RWPE2 (cell line): ENCODE measurements at regions not wholly inside any gene's neighbourhood (a gene's known extent, or its start where the extent isn't known, plus 50 kb on each side); places are given as distances from the start of the nearest gene placed in this dataset.

Experiments used
- ATAC-seq: fragments of 200-7000 bp; cut with Tn5 transposase; 3 replicates; pipeline ENCODE4 v1.9.1; 2021; ENCODE audit warnings: low read depth
- DNase-seq: peaks from one replicate; pipeline ENCODE4 v3.0.0-alpha.2; 2020; ENCODE audit warnings: low spot score
- H3K27ac ChIP-seq: fragments of 450-650 bp; 2 replicates; pipeline ENCODE4 v1.5.1; 2017; ENCODE audit warnings: mild to moderate bottlenecking; ENCODE audit not compliant: poor library complexity, severe bottlenecking
- H3K27me3 ChIP-seq: fragments of 250-450 bp; sonication (Bioruptor Pico); 2 replicates; pipeline ENCODE4 v1.5.1; 2021; ENCODE audit warnings: mild to moderate bottlenecking, moderate library complexity; ENCODE audit not compliant: insufficient read depth, poor library complexity, severe bottlenecking
- H3K36me3 ChIP-seq: fragments of 250-450 bp; sonication (Bioruptor Pico); 2 replicates; pipeline ENCODE4 v1.5.1; 2020; ENCODE audit warnings: low read depth, mild to moderate bottlenecking, moderate library complexity
- H3K4me1 ChIP-seq: fragments of 250-450 bp; sonication (Bioruptor Pico); 2 replicates; pipeline ENCODE4 v1.5.1; 2021; ENCODE audit warnings: mild to moderate bottlenecking, moderate library complexity; ENCODE audit not compliant: insufficient read depth, poor library complexity, severe bottlenecking
- H3K4me3 ChIP-seq: fragments of 250-450 bp; sonication (Bioruptor Pico); 2 replicates; pipeline ENCODE4 v1.5.1; 2021; ENCODE audit warnings: mild to moderate bottlenecking, moderate library complexity; ENCODE audit not compliant: severe bottlenecking
- H3K9me3 ChIP-seq: fragments of 250-450 bp; sonication (Bioruptor Pico); 2 replicates; pipeline ENCODE4 v1.5.1; 2021; ENCODE audit warnings: mild to moderate bottlenecking, moderate library complexity; ENCODE audit not compliant: severe bottlenecking
- TF ChIP-seq, protein P1 (sequence below): fragments of 450-650 bp; IDR thresholded peaks from one replicate; pipeline ENCODE4 v1.5.1; 2017; ENCODE audit warnings: mild to moderate bottlenecking, moderate library complexity; ENCODE audit not compliant: poor library complexity, severe bottlenecking

DNA sequence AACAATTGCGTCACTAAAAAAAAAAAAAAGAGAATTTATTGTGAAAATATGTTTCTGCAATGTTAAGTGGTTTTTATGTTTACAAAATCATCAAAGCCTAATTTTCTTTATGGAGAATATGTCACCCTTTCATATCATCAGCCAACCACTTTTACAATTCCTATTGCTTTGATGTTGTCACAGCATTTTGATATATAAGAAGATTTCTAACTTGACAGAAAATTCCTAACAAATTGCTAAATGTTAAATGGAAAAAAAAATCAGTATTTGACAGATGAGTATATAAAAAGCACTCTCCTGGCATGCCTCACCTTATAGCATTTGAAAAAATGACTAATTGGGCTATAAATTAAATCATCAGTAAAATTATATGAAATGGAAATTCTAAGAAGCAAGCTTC lies 1457.3 kb upstream of the ALCAM start:
- TF ChIP-seq, protein P1, sequence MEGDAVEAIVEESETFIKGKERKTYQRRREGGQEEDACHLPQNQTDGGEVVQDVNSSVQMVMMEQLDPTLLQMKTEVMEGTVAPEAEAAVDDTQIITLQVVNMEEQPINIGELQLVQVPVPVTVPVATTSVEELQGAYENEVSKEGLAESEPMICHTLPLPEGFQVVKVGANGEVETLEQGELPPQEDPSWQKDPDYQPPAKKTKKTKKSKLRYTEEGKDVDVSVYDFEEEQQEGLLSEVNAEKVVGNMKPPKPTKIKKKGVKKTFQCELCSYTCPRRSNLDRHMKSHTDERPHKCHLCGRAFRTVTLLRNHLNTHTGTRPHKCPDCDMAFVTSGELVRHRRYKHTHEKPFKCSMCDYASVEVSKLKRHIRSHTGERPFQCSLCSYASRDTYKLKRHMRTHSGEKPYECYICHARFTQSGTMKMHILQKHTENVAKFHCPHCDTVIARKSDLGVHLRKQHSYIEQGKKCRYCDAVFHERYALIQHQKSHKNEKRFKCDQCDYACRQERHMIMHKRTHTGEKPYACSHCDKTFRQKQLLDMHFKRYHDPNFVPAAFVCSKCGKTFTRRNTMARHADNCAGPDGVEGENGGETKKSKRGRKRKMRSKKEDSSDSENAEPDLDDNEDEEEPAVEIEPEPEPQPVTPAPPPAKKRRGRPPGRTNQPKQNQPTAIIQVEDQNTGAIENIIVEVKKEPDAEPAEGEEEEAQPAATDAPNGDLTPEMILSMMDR: no peak
- DNase-seq: no peak
- H3K4me1 ChIP-seq: no peaks in the 10 kb centered on the region
- H3K36me3 ChIP-seq: no peaks in the 10 kb centered on the region
- H3K4me3 ChIP-seq: no peak overlapping the region
- no peaks in the 10 kb centered on the region for H3K9me3 ChIP-seq
- no peaks in the 10 kb centered on the region for H3K27me3 ChIP-seq
- no peak for ATAC-seq
- H3K27ac ChIP-seq: no peak overlapping the region

DNA sequence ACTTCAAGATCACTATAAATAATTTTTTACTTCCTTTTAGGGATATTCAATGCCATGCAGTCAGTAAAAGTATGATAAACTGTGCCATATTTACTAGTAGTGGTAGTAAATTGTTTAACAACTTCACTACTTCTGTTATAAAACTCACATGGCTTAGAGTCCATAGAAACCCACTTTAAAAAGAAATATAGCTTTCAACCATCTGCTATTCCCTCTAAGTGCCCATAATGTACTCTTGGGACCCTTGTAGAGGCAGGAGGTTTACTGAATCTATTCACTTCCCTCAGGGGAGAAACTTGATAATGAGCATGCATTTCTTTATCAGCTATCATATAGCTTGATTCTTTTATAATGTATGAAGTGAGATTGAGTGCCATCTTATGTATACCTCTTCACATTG lies 1448.4 kb upstream of the ALCAM start:
- no peak for DNase-seq
- H3K4me3 ChIP-seq: no peak overlapping the region
- ATAC-seq: no peak
- no peak overlapping the region for H3K27ac ChIP-seq
- H3K4me1 ChIP-seq: no peaks in the 10 kb centered on the region
- no peaks in the 10 kb centered on the region for H3K9me3 ChIP-seq
- TF ChIP-seq, protein P1: no peak
- H3K27me3 ChIP-seq: no peaks in the 10 kb centered on the region
- no peaks in the 10 kb centered on the region for H3K36me3 ChIP-seq

DNA sequence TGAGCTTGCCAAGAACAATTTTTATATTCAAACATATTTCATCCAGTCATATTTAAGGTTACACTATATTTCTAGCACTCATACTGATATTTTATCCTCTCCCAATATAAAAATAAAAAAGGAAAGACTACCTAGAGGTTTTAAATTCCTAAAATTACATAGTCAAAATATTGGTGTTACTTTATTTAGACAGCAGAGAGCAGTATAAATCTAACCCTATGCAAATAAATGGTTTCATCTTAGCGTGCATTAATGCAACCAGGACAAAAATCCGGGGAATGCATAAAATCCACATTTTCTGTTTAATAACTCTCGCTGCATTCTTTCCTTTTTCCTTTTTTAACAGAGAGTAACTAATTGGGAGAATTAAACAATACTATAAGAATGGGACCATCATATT lies 1447.4 kb upstream of the ALCAM start:
- no peaks in the 10 kb centered on the region for H3K36me3 ChIP-seq
- H3K27ac ChIP-seq: no peak overlapping the region
- ATAC-seq (no peak), DNase-seq (no peak)
- no peaks in the 10 kb centered on the region for H3K27me3 ChIP-seq
- no peaks in the 10 kb centered on the region for H3K4me1 ChIP-seq
- H3K4me3 ChIP-seq: no peak overlapping the region
- TF ChIP-seq, protein P1: no peak
- H3K9me3 ChIP-seq: no peaks in the 10 kb centered on the region

DNA sequence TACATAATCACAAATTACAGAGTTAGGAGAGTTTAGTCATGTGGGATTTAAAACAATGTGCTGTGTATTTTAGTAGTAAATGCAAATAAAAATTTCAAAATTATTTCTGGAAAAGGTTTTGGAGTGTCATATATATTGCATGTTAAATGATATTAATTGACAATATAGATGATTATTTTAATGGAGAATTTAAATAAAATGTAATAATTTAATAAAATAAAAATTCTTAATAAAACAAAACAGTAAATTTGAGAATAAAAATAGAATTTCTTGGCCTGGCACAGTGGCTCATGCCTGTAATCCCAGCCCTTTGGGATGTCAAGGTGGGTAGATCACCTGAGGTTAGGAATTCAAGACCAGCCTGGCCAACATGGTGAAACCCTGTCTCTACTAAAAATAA lies 1442.8 kb upstream of the ALCAM start:
- DNase-seq: no peak
- H3K27me3 ChIP-seq: no peaks in the 10 kb centered on the region
- H3K4me3 ChIP-seq: no peak overlapping the region
- no peaks in the 10 kb centered on the region for H3K36me3 ChIP-seq
- TF ChIP-seq, protein P1: no peak
- H3K27ac ChIP-seq: no peak overlapping the region
- no peaks in the 10 kb centered on the region for H3K4me1 ChIP-seq
- ATAC-seq: no peak
- H3K9me3 ChIP-seq: no peaks in the 10 kb centered on the region

DNA sequence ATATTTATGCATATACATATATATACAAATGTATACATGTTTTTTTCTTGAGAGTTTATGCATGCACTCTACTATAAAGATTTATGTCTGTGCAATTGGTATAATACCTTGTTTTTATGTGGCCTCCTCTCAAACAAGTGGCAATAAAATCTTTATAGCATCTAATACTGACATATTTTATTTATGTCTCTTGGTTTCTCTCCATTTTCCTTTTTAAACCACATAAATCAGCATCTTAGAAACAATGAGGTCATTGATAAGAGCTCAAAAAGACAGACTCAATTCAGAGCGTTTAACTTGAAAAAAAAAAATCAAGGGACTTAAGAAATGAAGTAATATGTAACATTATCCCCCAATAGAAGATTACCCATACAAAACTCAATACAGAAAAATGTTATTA lies 1442.2 kb upstream of the ALCAM start:
- ATAC-seq (no peak), DNase-seq (no peak)
- no peaks in the 10 kb centered on the region for H3K36me3 ChIP-seq
- no peak overlapping the region for H3K27ac ChIP-seq
- TF ChIP-seq, protein P1: no peak
- no peaks in the 10 kb centered on the region for H3K9me3 ChIP-seq
- H3K27me3 ChIP-seq: no peaks in the 10 kb centered on the region
- no peaks in the 10 kb centered on the region for H3K4me1 ChIP-seq
- H3K4me3 ChIP-seq: no peak overlapping the region
